ENCODE measurements at regions not wholly inside any gene's neighbourhood (a gene's known extent, or its start where the extent isn't known, plus 50 kb on each side); places are given as distances from the start of the nearest gene placed in this dataset.
"Not testable (repeated sequence)": the region's sequence is repeated elsewhere in the genome, so short reads cannot be mapped to it uniquely, and the experiment has no call there.

DNA sequence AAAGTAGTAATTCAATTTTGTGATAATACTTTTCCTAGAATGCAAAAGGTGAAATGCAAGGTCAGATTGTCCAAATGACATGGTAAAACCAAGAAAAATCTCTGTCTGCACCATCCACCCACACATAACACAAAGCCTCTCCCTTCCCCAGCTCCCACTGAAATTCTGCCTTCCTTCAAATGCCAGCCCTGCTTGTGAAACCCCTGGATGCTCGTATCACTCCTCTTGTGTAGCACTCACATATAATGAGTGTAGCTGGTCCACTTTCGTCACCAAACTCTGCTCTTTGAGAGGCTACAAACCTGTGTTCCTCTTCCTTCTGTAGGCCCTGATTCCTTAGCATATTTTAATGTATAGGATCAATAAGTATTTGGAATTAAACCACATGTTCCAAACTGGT, 123.6 kb upstream of the BEND6 start:
- no peaks in the 10 kb centered on the region for H3K36me3 ChIP-seq (ENCODE audit: insufficient read depth, insufficient read length, low read length)
- H3K27me3 ChIP-seq (ENCODE audit: insufficient read depth, insufficient read length), result no peaks in the 10 kb centered on the region
- no peak overlapping the region for H3K9ac ChIP-seq (ENCODE audit: insufficient read length, low read depth)
- H3K4me3 ChIP-seq (ENCODE audit: insufficient read length, low read depth), result no peak overlapping the region
- no peaks in the 10 kb centered on the region for H3K9me3 ChIP-seq (ENCODE audit: insufficient read depth, low read length)
- no peaks in the 10 kb centered on the region for H3K4me1 ChIP-seq (ENCODE audit: insufficient read depth, insufficient read length)
- no peak for TF ChIP-seq SUZ12 (IDR thresholded peaks at IDR 0.05; ENCODE audit: extremely low read depth, insufficient read depth, insufficient read length)
- TF ChIP-seq ZNF274 (IDR thresholded peaks at IDR 0.05; ENCODE audit: low read depth, low read length), result no peak
- TF ChIP-seq YY1 (IDR thresholded peaks at IDR 0.05; ENCODE audit: insufficient read depth, insufficient read length), result no peak
- no peak for DNase-seq (ENCODE audit: low read depth, low spot score)

DNA sequence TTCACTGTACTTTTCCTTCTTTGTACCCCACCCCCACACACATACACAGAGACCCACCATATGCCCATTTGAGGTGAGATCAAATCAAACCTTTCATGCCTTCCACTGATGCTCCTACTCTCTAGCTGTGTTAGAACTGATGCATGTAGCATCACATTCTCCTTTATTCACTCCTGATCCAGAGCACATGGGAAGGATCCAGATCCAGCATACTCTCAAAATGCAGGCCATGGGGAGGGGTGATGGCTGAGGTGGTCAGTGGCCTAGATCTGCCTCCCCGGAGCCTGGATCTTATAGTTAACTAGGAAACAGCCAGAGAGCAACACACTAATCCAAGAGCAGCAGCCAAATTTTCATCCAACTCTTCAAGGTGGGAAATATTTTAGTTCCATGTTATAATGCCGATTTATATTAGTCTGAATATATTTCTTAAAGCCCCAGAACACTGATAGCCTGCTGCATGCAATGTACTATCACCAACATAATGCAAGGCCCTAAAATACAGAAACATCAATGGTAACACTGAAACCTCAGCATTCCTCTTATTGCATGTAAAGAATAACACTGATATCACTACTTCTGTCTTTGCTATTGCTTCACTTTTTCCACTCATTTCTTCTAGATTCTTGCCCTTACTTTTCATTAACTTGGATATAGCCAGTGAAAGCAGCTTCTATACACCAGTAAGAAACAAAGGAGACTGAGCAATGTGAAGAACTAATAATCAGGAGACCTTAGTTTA, 126.8 kb upstream of the BEND6 start:
- Histone ChIP-seq H3K27me3 (ENCODE audit: insufficient read depth, insufficient read length) (no peaks in the 10 kb centered on the region), H3K4me3 (ENCODE audit: insufficient read length, low read depth) (no peak overlapping the region), H3K9me3 (ENCODE audit: insufficient read depth, low read length) (no peaks in the 10 kb centered on the region), H3K4me1 (ENCODE audit: insufficient read depth, insufficient read length) (no peaks in the 10 kb centered on the region), H3K36me3 (ENCODE audit: insufficient read depth, insufficient read length, low read length) (no peaks in the 10 kb centered on the region), H3K9ac (ENCODE audit: insufficient read length, low read depth) (no peak overlapping the region)
- TF ChIP-seq SUZ12 (IDR thresholded peaks at IDR 0.05; ENCODE audit: extremely low read depth, insufficient read depth, insufficient read length), result no peak
- TF ChIP-seq YY1 (IDR thresholded peaks at IDR 0.05; ENCODE audit: insufficient read depth, insufficient read length), result no peak
- no peak for TF ChIP-seq ZNF274 (IDR thresholded peaks at IDR 0.05; ENCODE audit: low read depth, low read length)
- DNase-seq (ENCODE audit: low read depth, low spot score), result no peak

DNA sequence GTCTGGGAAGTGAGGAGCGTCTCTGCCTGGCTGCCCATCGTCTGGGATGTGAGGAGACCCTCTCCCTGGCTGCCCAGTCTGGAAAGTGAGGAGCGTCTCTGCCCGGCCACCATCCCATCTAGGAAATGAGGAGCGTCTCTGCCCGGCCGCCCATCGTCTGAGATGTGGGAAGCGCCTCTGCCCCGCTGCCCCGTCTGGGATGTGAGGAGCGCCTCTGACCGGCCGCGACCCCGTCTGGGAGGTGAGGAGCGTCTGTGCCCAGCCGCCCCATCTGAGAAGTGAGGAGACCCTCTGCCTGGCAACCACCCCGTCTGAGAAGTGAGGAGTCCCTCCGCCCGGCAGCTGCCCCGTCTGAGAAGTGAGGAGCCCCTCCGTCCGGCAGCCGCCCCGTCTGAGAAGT, 130.5 kb upstream of the BEND6 start:
- not testable (repeated sequence) for H3K4me3 ChIP-seq (ENCODE audit: insufficient read length, low read depth); H3K27me3 ChIP-seq (ENCODE audit: insufficient read depth, insufficient read length); H3K9ac ChIP-seq (ENCODE audit: insufficient read length, low read depth); H3K36me3 ChIP-seq (ENCODE audit: insufficient read depth, insufficient read length, low read length); H3K4me1 ChIP-seq (ENCODE audit: insufficient read depth, insufficient read length); H3K9me3 ChIP-seq (ENCODE audit: insufficient read depth, low read length); DNase-seq (ENCODE audit: low read depth, low spot score)

DNA sequence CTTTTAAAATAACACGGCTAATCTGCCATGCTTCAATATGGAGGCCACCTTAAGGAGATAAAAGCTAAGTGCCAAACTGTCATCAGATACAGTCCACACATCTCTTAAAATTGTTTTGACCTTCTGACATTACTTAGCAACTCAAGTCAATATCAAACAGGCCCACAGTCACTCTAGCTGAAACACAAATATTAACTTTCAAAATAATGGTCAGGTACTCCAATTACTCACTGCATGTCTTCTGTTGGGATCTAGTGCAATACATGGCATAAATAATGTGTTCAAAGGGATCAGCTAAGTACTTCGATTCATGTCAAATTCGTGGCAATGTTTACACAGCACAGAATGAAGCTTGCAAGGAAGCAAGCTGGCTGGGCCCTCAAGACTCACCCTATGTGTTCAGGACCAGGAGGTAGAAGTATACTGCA, 133.9 kb upstream of the BEND6 start:
- Histone ChIP-seq H3K27me3 (ENCODE audit: insufficient read depth, insufficient read length) (no peaks in the 10 kb centered on the region), H3K9me3 (ENCODE audit: insufficient read depth, low read length) (no peaks in the 10 kb centered on the region), H3K4me3 (ENCODE audit: insufficient read length, low read depth) (no peak overlapping the region), H3K9ac (ENCODE audit: insufficient read length, low read depth) (no peak overlapping the region), H3K36me3 (ENCODE audit: insufficient read depth, insufficient read length, low read length) (no peaks in the 10 kb centered on the region), H3K4me1 (ENCODE audit: insufficient read depth, insufficient read length) (no peaks in the 10 kb centered on the region)
- TF ChIP-seq YY1 (IDR thresholded peaks at IDR 0.05; ENCODE audit: insufficient read depth, insufficient read length), result no peak
- TF ChIP-seq ZNF274 (IDR thresholded peaks at IDR 0.05; ENCODE audit: low read depth, low read length), result no peak
- no peak for TF ChIP-seq SUZ12 (IDR thresholded peaks at IDR 0.05; ENCODE audit: extremely low read depth, insufficient read depth, insufficient read length)
- no peak for DNase-seq (ENCODE audit: low read depth, low spot score)

DNA sequence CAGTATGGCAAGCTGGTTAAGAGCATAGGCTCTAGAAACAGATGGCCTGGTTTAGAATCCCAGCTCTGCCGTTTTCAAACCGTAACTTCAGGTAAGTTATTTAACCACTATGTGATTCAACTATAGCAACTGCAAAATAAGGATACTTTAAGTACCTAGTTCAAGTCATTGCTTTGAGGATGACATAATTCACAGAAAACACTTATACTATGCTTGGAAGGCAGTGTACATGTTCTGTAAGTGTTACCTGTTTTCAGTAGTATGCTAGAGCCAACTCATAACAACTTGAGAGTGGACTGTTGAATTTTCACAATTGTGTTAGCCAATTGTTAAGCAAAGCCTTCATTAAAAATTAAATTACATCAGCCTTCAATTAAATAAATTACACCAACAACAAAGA, 134.8 kb upstream of the BEND6 start:
- Histone ChIP-seq H3K9ac (ENCODE audit: insufficient read length, low read depth) (no peak overlapping the region), H3K9me3 (ENCODE audit: insufficient read depth, low read length) (no peaks in the 10 kb centered on the region), H3K4me1 (ENCODE audit: insufficient read depth, insufficient read length) (no peaks in the 10 kb centered on the region), H3K36me3 (ENCODE audit: insufficient read depth, insufficient read length, low read length) (no peaks in the 10 kb centered on the region), H3K4me3 (ENCODE audit: insufficient read length, low read depth) (no peak overlapping the region), H3K27me3 (ENCODE audit: insufficient read depth, insufficient read length) (no peaks in the 10 kb centered on the region)
- TF ChIP-seq ZNF274 (IDR thresholded peaks at IDR 0.05; ENCODE audit: low read depth, low read length) (no peak), YY1 (IDR thresholded peaks at IDR 0.05; ENCODE audit: insufficient read depth, insufficient read length) (no peak), SUZ12 (IDR thresholded peaks at IDR 0.05; ENCODE audit: extremely low read depth, insufficient read depth, insufficient read length) (no peak)
- no peak for DNase-seq (ENCODE audit: low read depth, low spot score)

DNA sequence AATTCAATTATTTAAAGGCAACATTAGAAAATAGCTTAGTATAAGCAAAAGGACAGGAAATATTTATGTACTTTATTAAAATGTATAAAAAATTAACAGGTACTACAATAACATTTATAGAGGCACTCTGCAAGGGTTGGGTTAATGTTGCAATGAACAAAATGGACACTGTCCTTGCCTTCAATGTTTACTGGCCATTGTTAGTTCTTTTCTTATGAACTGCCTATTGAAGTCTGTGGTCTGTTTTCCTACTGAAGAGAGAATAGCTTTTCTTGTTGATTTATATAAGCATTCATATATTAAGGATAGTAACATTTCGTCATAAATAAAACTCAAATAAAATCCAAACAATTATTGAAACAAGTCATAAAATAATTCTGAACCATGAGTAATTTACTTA, 135.3 kb upstream of the BEND6 start:
- H3K4me1 ChIP-seq (ENCODE audit: insufficient read depth, insufficient read length), result no peaks in the 10 kb centered on the region
- no peak overlapping the region for H3K4me3 ChIP-seq (ENCODE audit: insufficient read length, low read depth)
- no peaks in the 10 kb centered on the region for H3K36me3 ChIP-seq (ENCODE audit: insufficient read depth, insufficient read length, low read length)
- H3K27me3 ChIP-seq (ENCODE audit: insufficient read depth, insufficient read length), result no peaks in the 10 kb centered on the region
- H3K9ac ChIP-seq (ENCODE audit: insufficient read length, low read depth), result no peak overlapping the region
- DNase-seq (ENCODE audit: low read depth, low spot score), result no peak
- TF ChIP-seq YY1 (IDR thresholded peaks at IDR 0.05; ENCODE audit: insufficient read depth, insufficient read length), result no peak
- no peak for TF ChIP-seq ZNF274 (IDR thresholded peaks at IDR 0.05; ENCODE audit: low read depth, low read length)
- no peak for TF ChIP-seq SUZ12 (IDR thresholded peaks at IDR 0.05; ENCODE audit: extremely low read depth, insufficient read depth, insufficient read length)
- no peaks in the 10 kb centered on the region for H3K9me3 ChIP-seq (ENCODE audit: insufficient read depth, low read length)

DNA sequence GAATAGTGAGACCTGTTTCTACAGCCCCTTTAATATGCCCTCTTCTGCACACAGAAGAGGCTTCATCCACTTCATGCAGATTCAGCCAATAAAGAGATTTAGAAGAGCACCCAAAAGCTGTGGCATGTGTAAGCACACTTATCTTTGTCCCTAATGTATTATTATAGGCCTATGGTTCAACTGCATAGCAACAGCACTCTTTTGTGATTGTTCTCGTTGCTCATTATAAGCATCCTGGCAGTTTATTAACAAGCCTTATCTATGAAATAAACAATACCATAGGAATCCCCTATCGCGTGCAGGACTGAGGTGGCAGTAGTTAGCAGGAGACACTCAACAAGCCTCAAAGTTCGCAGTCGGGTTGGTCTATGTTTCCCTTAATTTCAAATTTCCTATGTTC, 138.5 kb upstream of the BEND6 start:
- Histone ChIP-seq H3K9me3 (ENCODE audit: insufficient read depth, low read length) (no peaks in the 10 kb centered on the region), H3K36me3 (ENCODE audit: insufficient read depth, insufficient read length, low read length) (no peaks in the 10 kb centered on the region), H3K9ac (ENCODE audit: insufficient read length, low read depth) (no peak overlapping the region), H3K4me1 (ENCODE audit: insufficient read depth, insufficient read length) (no peaks in the 10 kb centered on the region), H3K27me3 (ENCODE audit: insufficient read depth, insufficient read length) (no peaks in the 10 kb centered on the region), H3K4me3 (ENCODE audit: insufficient read length, low read depth) (no peak overlapping the region)
- no peak for DNase-seq (ENCODE audit: low read depth, low spot score)
- TF ChIP-seq YY1 (IDR thresholded peaks at IDR 0.05; ENCODE audit: insufficient read depth, insufficient read length) (no peak), ZNF274 (IDR thresholded peaks at IDR 0.05; ENCODE audit: low read depth, low read length) (no peak), SUZ12 (IDR thresholded peaks at IDR 0.05; ENCODE audit: extremely low read depth, insufficient read depth, insufficient read length) (no peak)

Measured in NT2/D1 (cell line).